Nephron (organoid): ENCODE measurements at regions not wholly inside any gene's neighbourhood (a gene's known extent, or its start where the extent isn't known, plus 50 kb on each side); places are given as distances from the start of the nearest gene placed in this dataset.

ENCODE experiments used
- H3K27ac Mint-ChIP-seq, 3 experiments: 2 replicates each; pipeline ENCODE4 v1.8.0; 2020; ENCODE audit warnings: mixed read lengths in 3 of 3, mild to moderate bottlenecking in 2 of 3, moderate library complexity in 1 of 3
- H3K27me3 Mint-ChIP-seq: 2 replicates; pipeline ENCODE4 v1.8.0; 2021; ENCODE audit warnings: low read depth, mild to moderate bottlenecking, moderate library complexity, mixed read lengths
- H3K36me3 Mint-ChIP-seq: 2 replicates; pipeline ENCODE4 v1.8.0; 2020; ENCODE audit warnings: low read depth, mixed read lengths
- H3K4me1 Mint-ChIP-seq: 2 replicates; pipeline ENCODE4 v1.8.0; 2020; ENCODE audit warnings: mixed read lengths
- H3K4me3 Mint-ChIP-seq, 3 experiments: 2 replicates each; pipeline ENCODE4 v1.8.0; 2020; ENCODE audit warnings: mild to moderate bottlenecking in 3 of 3, mixed read lengths in 3 of 3, moderate library complexity in 2 of 3
- H3K9me3 Mint-ChIP-seq: 2 replicates; pipeline ENCODE4 v1.8.0; 2020; ENCODE audit warnings: mixed read lengths
- TF ChIP-seq, protein P1 (sequence below), 3 experiments: fragments of 200-600 bp; sonication (generic); IDR thresholded peaks; one replicate each; pipeline ENCODE4 v1.5.0; 2021; ENCODE audit warnings: antibody characterized with exemption in 3 of 3; ENCODE audit not compliant: unreplicated experiment in 3 of 3

DNA sequence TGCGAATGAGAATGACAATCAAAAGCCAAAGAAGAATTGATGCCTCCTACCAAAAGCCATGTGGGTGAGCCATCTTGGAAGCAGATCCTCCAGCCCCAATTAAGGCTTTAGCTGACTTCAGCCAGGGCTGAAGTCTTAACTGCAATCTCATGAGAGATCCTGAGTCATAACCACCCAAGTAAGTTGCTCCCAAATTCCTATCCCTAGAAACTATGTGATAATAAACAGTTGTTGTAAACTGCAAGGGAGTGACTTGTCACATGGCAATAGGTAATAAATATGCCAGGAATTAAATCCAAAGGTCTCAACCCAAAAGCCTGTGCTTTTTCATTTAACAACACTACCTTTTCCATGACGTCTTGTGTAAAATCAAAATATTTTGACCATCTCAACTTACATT lies 154.2 kb upstream of the TBL1X start:
- peaks cover 3% of the 10 kb centered on the region for H3K27me3 Mint-ChIP-seq
- no peak overlapping the region for H3K4me3 Mint-ChIP-seq
- H3K9me3 Mint-ChIP-seq: peaks cover 8% of the 10 kb centered on the region
- TF ChIP-seq, protein P1, sequence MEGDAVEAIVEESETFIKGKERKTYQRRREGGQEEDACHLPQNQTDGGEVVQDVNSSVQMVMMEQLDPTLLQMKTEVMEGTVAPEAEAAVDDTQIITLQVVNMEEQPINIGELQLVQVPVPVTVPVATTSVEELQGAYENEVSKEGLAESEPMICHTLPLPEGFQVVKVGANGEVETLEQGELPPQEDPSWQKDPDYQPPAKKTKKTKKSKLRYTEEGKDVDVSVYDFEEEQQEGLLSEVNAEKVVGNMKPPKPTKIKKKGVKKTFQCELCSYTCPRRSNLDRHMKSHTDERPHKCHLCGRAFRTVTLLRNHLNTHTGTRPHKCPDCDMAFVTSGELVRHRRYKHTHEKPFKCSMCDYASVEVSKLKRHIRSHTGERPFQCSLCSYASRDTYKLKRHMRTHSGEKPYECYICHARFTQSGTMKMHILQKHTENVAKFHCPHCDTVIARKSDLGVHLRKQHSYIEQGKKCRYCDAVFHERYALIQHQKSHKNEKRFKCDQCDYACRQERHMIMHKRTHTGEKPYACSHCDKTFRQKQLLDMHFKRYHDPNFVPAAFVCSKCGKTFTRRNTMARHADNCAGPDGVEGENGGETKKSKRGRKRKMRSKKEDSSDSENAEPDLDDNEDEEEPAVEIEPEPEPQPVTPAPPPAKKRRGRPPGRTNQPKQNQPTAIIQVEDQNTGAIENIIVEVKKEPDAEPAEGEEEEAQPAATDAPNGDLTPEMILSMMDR (IDR thresholded peaks at IDR 0.05; ENCODE audit: unreplicated experiment in 3 of 3): no peak
- H3K36me3 Mint-ChIP-seq: no peaks in the 10 kb centered on the region
- peaks cover 8% of the 10 kb centered on the region for H3K4me1 Mint-ChIP-seq
- H3K27ac Mint-ChIP-seq: no peak overlapping the region

DNA sequence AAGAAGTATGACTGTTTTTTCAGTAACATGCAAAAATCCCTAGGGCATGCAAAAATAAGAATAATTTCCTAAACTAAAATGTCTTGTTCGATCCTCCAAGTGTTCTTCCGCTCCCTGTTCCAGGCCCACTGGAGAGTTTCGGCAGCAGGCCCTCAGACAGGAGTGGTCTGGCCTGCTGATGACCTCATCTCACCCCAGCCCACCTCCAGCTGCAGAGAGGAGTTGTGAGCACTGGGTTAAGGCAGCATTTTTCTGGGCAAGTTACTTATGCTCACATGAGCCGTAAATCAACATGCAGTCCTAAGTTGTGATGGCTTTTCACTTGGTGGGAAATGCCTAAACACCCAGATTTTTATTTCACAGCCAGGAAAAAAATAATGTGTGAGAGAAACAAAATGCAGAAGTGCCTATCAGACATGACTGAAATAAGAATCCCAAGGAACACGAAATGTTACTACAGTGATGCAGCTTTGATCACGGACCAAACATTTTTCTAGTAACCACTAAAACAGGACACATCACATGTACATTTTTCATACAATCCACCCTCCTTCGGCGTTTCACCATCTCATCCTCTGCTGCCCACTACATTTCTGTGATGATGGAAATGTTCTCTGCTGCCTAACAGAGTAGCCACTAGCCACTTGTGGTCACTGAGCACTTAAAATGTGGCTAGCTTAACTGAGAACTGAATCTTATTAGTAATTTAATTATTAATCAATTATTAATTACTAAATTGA lies 153.3 kb upstream of the TBL1X start:
- H3K27ac Mint-ChIP-seq: peak overlapping the region; percentile 35 to 69 (median 45)
- H3K4me3 Mint-ChIP-seq: no peak overlapping the region
- peaks cover 3% of the 10 kb centered on the region for H3K27me3 Mint-ChIP-seq
- peaks cover 12% of the 10 kb centered on the region for H3K4me1 Mint-ChIP-seq
- H3K9me3 Mint-ChIP-seq: peaks cover 8% of the 10 kb centered on the region
- TF ChIP-seq, protein P1 (IDR thresholded peaks at IDR 0.05; ENCODE audit: unreplicated experiment in 3 of 3): no peak
- H3K36me3 Mint-ChIP-seq: no peaks in the 10 kb centered on the region

DNA sequence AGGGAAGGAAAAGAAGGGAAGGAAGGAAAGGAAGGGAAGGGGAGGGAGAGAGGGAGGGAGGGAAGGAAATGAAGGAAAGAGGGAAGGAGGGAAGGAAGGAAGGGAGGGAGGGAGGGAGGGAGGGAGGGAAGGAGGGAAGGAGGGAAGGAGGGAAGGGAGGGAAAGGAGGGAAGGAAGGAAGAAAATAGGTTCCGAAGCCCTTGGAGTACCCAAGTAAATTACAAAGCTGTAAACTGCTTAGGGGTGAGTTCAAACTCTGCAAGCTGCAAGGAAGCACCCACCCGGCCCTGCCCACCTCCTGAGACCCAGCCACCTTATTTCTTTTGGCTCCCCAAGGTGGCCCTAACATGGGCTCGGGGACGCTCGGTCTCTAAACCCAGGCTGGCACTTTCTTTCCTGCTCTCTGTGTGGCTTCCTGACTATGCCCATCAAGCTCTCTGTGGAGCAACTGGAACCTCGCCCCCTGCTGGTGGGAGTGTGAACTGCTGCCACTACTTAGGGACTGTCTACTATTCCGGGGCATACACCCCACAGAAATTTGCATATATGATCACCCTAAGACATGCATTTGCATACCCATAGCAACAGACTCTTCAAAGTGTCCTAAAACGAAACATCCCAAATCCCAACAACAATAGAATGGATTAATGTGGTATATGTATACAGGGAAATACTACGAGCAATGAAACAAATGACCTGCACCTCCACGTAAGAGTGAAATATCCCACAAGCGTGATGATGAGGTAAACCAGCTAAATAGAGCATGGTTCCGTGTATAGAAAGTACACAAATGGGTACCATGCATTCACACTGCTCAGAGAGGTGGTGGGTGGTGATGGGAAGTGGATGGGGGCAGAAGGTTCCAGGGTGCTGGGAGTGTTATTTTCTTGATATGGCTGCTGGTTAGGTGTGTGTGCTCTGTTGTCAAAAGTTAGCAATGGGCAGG lies 151.7 kb upstream of the TBL1X start:
- H3K27me3 Mint-ChIP-seq: peaks cover 3% of the 10 kb centered on the region
- H3K4me1 Mint-ChIP-seq: peaks cover 12% of the 10 kb centered on the region

DNA sequence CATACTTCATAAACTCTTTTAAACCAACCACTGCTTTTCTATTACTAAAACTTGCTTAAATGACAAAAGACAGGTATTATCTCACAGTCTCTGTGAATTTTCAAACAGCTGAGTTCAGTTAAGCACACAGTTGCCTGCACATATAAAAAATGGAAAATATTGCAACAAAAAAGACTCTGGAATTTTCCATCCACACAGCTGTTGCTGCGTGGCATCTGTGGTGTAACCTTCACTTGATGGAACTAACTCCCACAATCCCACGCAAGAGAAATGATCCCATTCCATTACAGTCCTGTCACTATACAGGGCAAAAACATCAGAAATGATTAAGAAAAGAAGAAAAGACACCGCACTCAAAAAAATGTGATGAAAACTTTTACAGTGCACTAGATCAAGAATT lies 149.8 kb upstream of the TBL1X start:
- H3K4me3 Mint-ChIP-seq: no peak overlapping the region
- H3K9me3 Mint-ChIP-seq: peaks cover 9% of the 10 kb centered on the region
- H3K27me3 Mint-ChIP-seq: peaks cover 3% of the 10 kb centered on the region
- H3K27ac Mint-ChIP-seq: no peak overlapping the region
- no peaks in the 10 kb centered on the region for H3K36me3 Mint-ChIP-seq
- TF ChIP-seq, protein P1 (IDR thresholded peaks at IDR 0.05; ENCODE audit: unreplicated experiment in 3 of 3): no peak
- peaks cover 12% of the 10 kb centered on the region for H3K4me1 Mint-ChIP-seq

More for the DNA sequence above, 151.7 kb upstream of the TBL1X start:
- H3K27ac Mint-ChIP-seq: no peak overlapping the region
- H3K4me3 Mint-ChIP-seq: no peak overlapping the region
- H3K36me3 Mint-ChIP-seq: no peaks in the 10 kb centered on the region
- TF ChIP-seq, protein P1 (IDR thresholded peaks at IDR 0.05; ENCODE audit: unreplicated experiment in 3 of 3): peak; percentile 22 to 35 (median 25)
- H3K9me3 Mint-ChIP-seq: peaks cover 8% of the 10 kb centered on the region

DNA sequence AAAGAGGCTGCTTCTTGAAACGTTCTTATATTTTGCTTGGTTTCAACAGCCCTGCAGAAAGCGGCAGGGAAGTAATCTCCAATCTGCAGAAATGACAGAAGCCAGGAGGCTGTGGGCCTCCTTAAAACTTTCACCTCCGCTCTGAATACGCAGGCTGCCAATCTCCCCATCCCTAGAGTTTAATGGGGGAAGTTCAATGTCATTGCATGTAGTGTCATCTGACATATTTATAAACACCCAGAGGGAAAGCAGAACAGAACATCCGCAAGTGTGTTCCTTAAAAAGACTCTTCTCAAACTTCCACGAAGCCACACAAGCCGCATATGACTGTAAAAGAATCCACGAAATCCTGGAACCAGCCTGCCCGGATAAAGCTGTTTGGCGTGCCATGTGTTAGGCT lies 148.8 kb upstream of the TBL1X start:
- TF ChIP-seq, protein P1 (IDR thresholded peaks at IDR 0.05; ENCODE audit: unreplicated experiment in 3 of 3): no peak
- H3K9me3 Mint-ChIP-seq: peaks cover 11% of the 10 kb centered on the region
- no peak overlapping the region for H3K4me3 Mint-ChIP-seq
- H3K36me3 Mint-ChIP-seq: no peaks in the 10 kb centered on the region
- peaks cover 3% of the 10 kb centered on the region for H3K27me3 Mint-ChIP-seq
- no peak overlapping the region for H3K27ac Mint-ChIP-seq
- peaks cover 9% of the 10 kb centered on the region for H3K4me1 Mint-ChIP-seq
